ENCODE measurements at regions not wholly inside any gene's neighbourhood (a gene's known extent, or its start where the extent isn't known, plus 50 kb on each side); places are given as distances from the start of the nearest gene placed in this dataset.

DNA sequence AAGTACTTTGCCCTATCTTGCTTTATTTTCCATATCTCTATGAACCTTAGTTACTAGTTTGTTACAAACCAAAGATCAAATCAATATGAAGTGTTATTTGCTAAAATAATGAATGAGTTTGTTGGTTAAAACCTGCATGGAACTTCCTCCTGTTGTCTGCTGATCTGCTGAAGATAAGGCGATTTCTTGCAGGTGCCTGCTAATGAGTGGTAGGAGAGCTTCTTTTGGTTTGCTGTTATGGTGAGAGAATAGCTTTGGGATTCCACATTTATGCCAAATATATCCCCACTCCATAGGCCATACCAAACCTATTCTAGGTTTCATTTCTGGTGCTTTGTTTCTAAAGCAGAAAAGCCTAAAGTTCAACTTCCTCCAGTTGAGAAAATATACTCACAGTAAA lies 103.8 kb upstream of the PCDH10 start:
- TF ChIP-seq CTCF (optimal IDR thresholded peaks at IDR 0.05 in 1 of 3, IDR thresholded peaks at IDR 0.05 in 1 of 3, conservative IDR thresholded peaks at IDR 0.05 in 1 of 3; ENCODE audit: extremely low read depth in 1 of 3, insufficient read depth in 2 of 3, low read length in 3 of 3) (no peak), EZH2 (IDR thresholded peaks at IDR 0.05; ENCODE audit: low read length) (no peak)
